NCI-H1694 treated with DMSO at 0.1 percent for 48 hours (cell line): ENCODE measurements at regions not wholly inside any gene's neighbourhood (a gene's known extent, or its start where the extent isn't known, plus 50 kb on each side); places are given as distances from the start of the nearest gene placed in this dataset.
A peak's percentile ranks its signal among the peaks of the same experiment; 100 is the strongest.

Experiments
- DNase-seq: peaks from one replicate; lab custom pipeline; 2025; lab: John Stamatoyannopoulos, UW

- peak; percentile 7 for DNase-seq
Observed at GRCh38 chr3:10738688-10739372, 77.2 kb upstream of the SLC6A11 start.

- DNase-seq: no peak
Observed at GRCh38 chr3:10740954-10741353, 75.1 kb upstream of the SLC6A11 start.

- DNase-seq: no peak
Observed at GRCh38 chr3:10741891-10742671, 73.9 kb upstream of the SLC6A11 start.

- DNase-seq: no peak
Observed at GRCh38 chr3:10743366-10744097, 72.5 kb upstream of the SLC6A11 start.

- DNase-seq: no peak
Observed at GRCh38 chr3:10744098-10744465, 71.9 kb upstream of the SLC6A11 start.

- no peak for DNase-seq
Observed at GRCh38 chr3:10745392-10745791, 70.6 kb upstream of the SLC6A11 start.

- no peak for DNase-seq
Observed at GRCh38 chr3:10746001-10746400, 70.0 kb upstream of the SLC6A11 start.

- no peak for DNase-seq
Observed at GRCh38 chr3:10746684-10747083, 69.3 kb upstream of the SLC6A11 start.

GRCh38 chr3:10747341-10747740 is 68.7 kb upstream of the SLC6A11 start:
- DNase-seq: no peak

GRCh38 chr3:10748040-10748439 is 68.0 kb upstream of the SLC6A11 start:
- DNase-seq: no peak

GRCh38 chr3:10753964-10754363 is 62.1 kb upstream of the SLC6A11 start:
- DNase-seq: no peak

GRCh38 chr3:10756546-10756945 is 59.5 kb upstream of the SLC6A11 start:
- DNase-seq: no peak

GRCh38 chr3:10757021-10757820 is 58.8 kb upstream of the SLC6A11 start:
- DNase-seq: no peak

GRCh38 chr3:10757821-10758130 is 58.3 kb upstream of the SLC6A11 start:
- DNase-seq: no peak

- peak; percentile 16 for DNase-seq
Observed at GRCh38 chr3:10758304-10759037, 57.6 kb upstream of the SLC6A11 start.

GRCh38 chr3:10759495-10759894 is 56.5 kb upstream of the SLC6A11 start:
- no peak for DNase-seq

- no peak for DNase-seq
Observed at GRCh38 chr3:10760199-10760598, 55.8 kb upstream of the SLC6A11 start.

- DNase-seq: no peak
Observed at GRCh38 chr3:10761583-10761982, 54.4 kb upstream of the SLC6A11 start.

- DNase-seq: no peak
Observed at GRCh38 chr3:10762116-10762515, 53.9 kb upstream of the SLC6A11 start.

GRCh38 chr3:10762611-10763247 is 53.3 kb upstream of the SLC6A11 start:
- no peak for DNase-seq

GRCh38 chr3:10763248-10763620 is 52.8 kb upstream of the SLC6A11 start:
- DNase-seq: no peak
